Loucy (cell line): ENCODE measurements at regions not wholly inside any gene's neighbourhood (a gene's known extent, or its start where the extent isn't known, plus 50 kb on each side); places are given as distances from the start of the nearest gene placed in this dataset.

ENCODE experiments used
- CTCF ChIP-seq: fragments of 200-600 bp; sonication (generic); conservative IDR thresholded peaks from 2 replicates; pipeline ENCODE4 v1.5.1; 2014; ENCODE audit warnings: mild to moderate bottlenecking, antibody characterized with exemption, low read length
- EZH2phosphoT487 ChIP-seq: fragments of 200-600 bp; IDR thresholded peaks from 2 replicates; pipeline ENCODE4 v1.6.1; 2018; ENCODE audit warnings: antibody characterized with exemption, mild to moderate bottlenecking, moderate library complexity, borderline replicate concordance

GRCh38 chr12:89216211-89216952 lies 135.9 kb downstream of the DUSP6 start:
- TF ChIP-seq CTCF (no peak), EZH2phosphoT487 (no peak)
